Thyroid gland (tissue), 4 donors: ENCODE measurements at regions not wholly inside any gene's neighbourhood (a gene's known extent, or its start where the extent isn't known, plus 50 kb on each side); places are given as distances from the start of the nearest gene placed in this dataset.

Source experiments
- CTCF ChIP-seq, 6 experiments: fragments of 200-600 bp in 3 of 6; fragments of 450-650 bp in 3 of 6; sonication (generic) in 3 of 6; IDR thresholded peaks; one replicate each; pipeline ENCODE4 v1.5.1; 2016 to 2019; ENCODE audit warnings: antibody characterized with exemption in 6 of 6, mild to moderate bottlenecking in 2 of 6, inconsistent platforms in 1 of 6, moderate library complexity in 1 of 6
- POLR2A ChIP-seq, 2 donors: fragments of 450-650 bp; IDR thresholded peaks; one replicate each; pipeline ENCODE4 v1.6.1; 2017; ENCODE audit warnings: antibody characterized with exemption in 2 of 2, mild to moderate bottlenecking in 2 of 2, moderate library complexity in 1 of 2

GRCh38 chr4:72767618-72768302, 198.7 kb upstream of the ADAMTS3 start:
- TF ChIP-seq CTCF (IDR thresholded peaks at IDR 0.05) (no peak), POLR2A (IDR thresholded peaks at IDR 0.05) (no peak)
